ENCODE measurements at regions not wholly inside any gene's neighbourhood (a gene's known extent, or its start where the extent isn't known, plus 50 kb on each side); places are given as distances from the start of the nearest gene placed in this dataset.

DNA sequence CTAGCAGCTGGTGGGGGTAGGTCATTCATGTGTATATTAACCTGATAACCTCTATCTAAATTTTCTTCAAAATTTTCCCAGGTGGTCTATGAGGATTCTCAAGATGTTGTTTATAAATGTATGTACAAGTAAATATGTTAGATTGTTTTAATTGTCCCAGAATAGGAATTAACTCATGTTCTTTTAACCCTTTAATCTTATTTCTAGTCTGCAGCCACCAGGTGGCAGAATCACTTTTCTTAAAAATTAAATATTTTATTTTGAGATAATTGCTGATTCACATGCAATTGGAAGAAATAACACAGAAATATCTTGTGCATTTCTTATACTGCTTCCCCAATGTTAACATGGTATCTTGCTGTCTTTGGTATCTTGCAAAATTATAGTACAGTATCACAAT is 589.5 kb downstream of the ARL4A start:
- no peak for TF ChIP-seq EZH2 (IDR thresholded peaks at IDR 0.05; ENCODE audit: borderline replicate concordance, low read depth, low read length, severe bottlenecking)
- TF ChIP-seq, protein P1, sequence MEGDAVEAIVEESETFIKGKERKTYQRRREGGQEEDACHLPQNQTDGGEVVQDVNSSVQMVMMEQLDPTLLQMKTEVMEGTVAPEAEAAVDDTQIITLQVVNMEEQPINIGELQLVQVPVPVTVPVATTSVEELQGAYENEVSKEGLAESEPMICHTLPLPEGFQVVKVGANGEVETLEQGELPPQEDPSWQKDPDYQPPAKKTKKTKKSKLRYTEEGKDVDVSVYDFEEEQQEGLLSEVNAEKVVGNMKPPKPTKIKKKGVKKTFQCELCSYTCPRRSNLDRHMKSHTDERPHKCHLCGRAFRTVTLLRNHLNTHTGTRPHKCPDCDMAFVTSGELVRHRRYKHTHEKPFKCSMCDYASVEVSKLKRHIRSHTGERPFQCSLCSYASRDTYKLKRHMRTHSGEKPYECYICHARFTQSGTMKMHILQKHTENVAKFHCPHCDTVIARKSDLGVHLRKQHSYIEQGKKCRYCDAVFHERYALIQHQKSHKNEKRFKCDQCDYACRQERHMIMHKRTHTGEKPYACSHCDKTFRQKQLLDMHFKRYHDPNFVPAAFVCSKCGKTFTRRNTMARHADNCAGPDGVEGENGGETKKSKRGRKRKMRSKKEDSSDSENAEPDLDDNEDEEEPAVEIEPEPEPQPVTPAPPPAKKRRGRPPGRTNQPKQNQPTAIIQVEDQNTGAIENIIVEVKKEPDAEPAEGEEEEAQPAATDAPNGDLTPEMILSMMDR (IDR thresholded peaks at IDR 0.05; ENCODE audit: borderline replicate concordance, extremely low read depth, low read length, poor library complexity, severe bottlenecking): peak; percentile 37

Measured in DND-41 (cell line).